ENCODE measurements at regions not wholly inside any gene's neighbourhood (a gene's known extent, or its start where the extent isn't known, plus 50 kb on each side); places are given as distances from the start of the nearest gene placed in this dataset.

- TF ChIP-seq, protein P1, sequence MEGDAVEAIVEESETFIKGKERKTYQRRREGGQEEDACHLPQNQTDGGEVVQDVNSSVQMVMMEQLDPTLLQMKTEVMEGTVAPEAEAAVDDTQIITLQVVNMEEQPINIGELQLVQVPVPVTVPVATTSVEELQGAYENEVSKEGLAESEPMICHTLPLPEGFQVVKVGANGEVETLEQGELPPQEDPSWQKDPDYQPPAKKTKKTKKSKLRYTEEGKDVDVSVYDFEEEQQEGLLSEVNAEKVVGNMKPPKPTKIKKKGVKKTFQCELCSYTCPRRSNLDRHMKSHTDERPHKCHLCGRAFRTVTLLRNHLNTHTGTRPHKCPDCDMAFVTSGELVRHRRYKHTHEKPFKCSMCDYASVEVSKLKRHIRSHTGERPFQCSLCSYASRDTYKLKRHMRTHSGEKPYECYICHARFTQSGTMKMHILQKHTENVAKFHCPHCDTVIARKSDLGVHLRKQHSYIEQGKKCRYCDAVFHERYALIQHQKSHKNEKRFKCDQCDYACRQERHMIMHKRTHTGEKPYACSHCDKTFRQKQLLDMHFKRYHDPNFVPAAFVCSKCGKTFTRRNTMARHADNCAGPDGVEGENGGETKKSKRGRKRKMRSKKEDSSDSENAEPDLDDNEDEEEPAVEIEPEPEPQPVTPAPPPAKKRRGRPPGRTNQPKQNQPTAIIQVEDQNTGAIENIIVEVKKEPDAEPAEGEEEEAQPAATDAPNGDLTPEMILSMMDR (IDR thresholded peaks at IDR 0.05), result no peak
- no peak for TF ChIP-seq POLR2A (IDR thresholded peaks at IDR 0.05)
These were observed 439.6 kb upstream of the ADAMTS5 start for GRCh38 chr21:27406300-27407009.
